Epithelial cell of esophagus (primary cell): ENCODE measurements at regions not wholly inside any gene's neighbourhood (a gene's known extent, or its start where the extent isn't known, plus 50 kb on each side); places are given as distances from the start of the nearest gene placed in this dataset.

Experiments
- DNase-seq: peaks from one replicate; pipeline ENCODE4 v3.0.0; 2010; ENCODE audit warnings: low read depth
- H3K4me3 ChIP-seq: 2 replicates; pipeline ENCODE4 v1.5.1; 2011; ENCODE audit warnings: mild to moderate bottlenecking, low read length, control low read depth
- TF ChIP-seq, protein P1 (sequence below): IDR thresholded peaks from 2 replicates; pipeline ENCODE4 v1.5.1; 2011; ENCODE audit warnings: low read depth, mild to moderate bottlenecking, low read length, control low read depth, inconsistent platforms; ENCODE audit not compliant: insufficient read depth; ENCODE audit errors: missing control alignments

DNA sequence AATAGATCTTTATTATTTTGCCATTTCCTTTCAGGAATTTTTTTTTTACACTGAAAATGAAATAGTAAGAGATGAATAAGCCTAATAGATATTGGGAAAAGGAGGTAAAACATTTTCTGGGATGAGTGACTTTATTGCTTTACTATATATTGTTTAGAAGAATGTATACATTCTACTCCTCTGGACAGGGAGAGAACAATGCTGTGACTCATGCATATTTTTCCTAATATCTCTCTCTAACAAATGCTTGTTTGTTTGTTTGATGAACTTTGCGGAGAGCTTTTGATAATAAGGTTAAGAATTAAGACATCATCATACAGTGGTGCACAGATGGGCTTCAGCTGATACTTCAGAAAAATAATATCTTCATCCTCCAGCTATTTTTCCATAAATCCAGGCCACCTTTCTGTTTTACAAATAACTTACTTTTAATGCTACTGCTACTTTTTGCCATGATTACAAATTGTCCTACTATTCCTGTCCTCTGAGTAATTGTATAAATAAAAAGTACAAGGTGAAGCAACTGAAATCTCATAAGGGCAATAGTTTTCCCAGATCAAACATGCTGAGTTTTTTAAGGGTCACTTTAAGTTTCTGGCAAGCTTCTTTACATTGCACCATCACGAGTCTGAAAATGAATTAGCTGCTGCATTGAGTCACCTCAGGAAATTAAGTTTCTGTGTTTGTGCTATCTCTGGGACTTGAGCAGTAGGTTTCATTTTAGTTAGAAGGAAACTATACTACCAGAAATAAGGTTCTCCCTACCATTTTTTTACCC is 207.3 kb upstream of the POT1 start:
- H3K4me3 ChIP-seq = no peak overlapping the region
- peak; percentile 94 for DNase-seq
- TF ChIP-seq, protein P1, sequence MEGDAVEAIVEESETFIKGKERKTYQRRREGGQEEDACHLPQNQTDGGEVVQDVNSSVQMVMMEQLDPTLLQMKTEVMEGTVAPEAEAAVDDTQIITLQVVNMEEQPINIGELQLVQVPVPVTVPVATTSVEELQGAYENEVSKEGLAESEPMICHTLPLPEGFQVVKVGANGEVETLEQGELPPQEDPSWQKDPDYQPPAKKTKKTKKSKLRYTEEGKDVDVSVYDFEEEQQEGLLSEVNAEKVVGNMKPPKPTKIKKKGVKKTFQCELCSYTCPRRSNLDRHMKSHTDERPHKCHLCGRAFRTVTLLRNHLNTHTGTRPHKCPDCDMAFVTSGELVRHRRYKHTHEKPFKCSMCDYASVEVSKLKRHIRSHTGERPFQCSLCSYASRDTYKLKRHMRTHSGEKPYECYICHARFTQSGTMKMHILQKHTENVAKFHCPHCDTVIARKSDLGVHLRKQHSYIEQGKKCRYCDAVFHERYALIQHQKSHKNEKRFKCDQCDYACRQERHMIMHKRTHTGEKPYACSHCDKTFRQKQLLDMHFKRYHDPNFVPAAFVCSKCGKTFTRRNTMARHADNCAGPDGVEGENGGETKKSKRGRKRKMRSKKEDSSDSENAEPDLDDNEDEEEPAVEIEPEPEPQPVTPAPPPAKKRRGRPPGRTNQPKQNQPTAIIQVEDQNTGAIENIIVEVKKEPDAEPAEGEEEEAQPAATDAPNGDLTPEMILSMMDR = no peak

DNA sequence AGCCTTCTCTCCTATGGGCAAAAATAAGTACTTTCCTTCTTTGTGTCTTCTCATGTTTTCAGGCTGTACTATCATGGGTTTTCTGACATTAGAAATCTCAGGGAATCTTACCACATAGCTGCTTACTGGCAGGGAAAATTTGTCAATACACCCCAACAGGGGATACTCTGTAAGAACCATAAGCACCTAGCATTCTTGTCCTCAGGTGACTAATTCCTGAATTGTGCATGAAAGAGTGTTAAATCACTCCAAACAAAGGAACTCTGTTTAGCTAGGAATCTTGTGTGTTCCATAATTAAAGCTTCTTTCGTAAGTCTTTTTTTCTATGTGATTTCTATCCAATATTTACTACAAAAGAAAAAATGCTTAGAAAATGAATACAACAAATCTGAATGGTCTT is 206.7 kb upstream of the POT1 start:
- peak; percentile 85 for DNase-seq
- TF ChIP-seq, protein P1 = no peak
- H3K4me3 ChIP-seq = no peak overlapping the region

DNA sequence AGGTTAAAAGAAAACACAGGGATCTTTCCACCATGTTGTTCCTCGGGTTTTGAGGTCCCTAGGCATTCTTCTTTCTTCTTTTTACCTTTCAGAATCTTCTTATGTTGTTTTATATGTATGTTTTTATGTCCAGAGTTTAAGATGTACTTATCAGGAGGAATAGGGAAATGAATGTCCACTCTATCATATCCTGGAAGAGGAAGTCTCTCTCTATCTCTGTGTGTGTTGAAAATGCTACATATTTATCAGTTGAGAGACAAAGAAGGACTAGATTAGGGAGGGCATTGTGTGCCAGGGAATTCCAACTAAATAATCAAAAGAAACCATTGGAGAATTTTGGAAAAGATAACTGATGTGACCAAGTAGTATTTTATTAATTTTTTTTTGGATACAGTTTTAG is 200.5 kb upstream of the POT1 start:
- no peak overlapping the region for H3K4me3 ChIP-seq
- no peak for DNase-seq
- TF ChIP-seq, protein P1 = no peak

DNA sequence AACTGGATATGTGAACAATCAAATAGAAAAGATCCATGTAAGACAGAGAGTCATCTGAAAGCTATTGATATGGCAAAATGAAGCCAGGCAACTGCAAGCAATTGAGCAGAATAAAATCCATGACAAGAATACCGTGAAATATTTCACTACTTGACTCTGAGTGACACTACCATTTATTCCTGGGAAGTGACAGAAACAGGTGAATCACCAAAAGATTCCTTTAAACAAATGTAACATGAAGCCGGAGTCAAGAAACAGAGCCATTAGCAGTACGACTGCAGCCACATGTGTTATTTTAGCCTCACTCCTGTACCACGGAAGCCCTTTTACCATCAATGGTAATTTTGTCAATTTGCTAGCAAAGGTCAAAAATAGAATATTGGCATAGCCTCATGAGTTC is 197.7 kb upstream of the POT1 start:
- no peak for DNase-seq
- TF ChIP-seq, protein P1 = no peak

DNA sequence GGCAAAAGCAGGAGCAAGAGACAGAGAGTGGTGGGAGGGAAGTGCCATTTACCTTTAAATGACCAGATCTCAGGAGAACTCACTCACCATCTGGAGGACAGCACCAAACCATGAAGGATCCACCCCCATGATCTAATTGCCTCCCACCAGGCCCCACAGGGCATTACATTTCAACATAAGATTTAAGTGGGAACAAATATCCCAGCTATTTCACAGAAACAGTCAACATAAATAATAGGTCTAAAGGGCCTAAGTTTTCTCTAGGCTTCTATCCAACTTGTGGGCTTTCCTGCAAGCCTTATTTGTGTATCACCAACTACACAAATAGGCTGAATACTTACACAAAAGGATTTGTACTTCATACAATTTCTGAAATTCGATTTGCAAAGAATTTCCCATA is 196.8 kb upstream of the POT1 start:
- no peak for DNase-seq
- TF ChIP-seq, protein P1 = no peak
- no peak overlapping the region for H3K4me3 ChIP-seq

More for the DNA sequence above, 197.7 kb upstream of the POT1 start:
- no peak overlapping the region for H3K4me3 ChIP-seq

DNA sequence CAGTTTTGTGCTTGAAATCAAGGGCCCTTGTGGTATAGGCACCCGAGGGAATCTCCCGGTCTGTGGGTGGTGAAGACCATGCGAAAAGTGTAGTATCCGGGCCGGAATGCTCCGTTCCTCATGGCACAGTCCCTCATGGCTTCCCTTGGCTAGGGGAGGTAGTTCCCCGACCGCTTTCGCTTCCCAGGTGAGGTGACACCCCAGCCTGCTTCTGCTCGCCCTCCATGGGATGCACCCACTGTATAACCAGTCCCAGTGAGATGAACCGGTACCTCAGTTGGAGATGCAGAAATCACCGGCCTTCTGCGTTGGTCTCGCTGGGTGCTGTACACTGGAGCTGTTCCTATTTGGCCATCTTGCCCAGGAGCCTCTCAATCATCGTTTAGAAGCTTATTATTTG is 195.7 kb upstream of the POT1 start:
- TF ChIP-seq, protein P1 = no peak
- no peak overlapping the region for H3K4me3 ChIP-seq
- no peak for DNase-seq

DNA sequence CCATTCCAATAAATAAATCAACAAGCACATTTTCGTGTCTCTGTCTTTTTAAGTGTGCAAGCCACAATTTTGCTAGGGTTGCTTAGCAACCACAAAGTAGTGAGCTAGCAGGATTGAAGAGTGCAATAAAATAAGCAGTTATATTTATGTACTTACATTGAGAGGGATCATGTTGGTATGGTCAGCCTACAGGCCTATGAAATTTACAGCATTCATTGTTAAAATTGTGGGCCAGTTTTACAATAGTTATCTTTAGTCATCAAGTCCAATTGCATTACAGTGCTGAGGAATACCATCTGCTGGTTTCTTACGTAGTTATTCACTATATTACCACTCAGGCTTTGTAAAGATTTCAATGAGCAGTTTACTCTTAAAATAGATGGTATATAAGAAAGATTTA is 192.5 kb upstream of the POT1 start:
- DNase-seq = no peak
- TF ChIP-seq, protein P1 = no peak
- no peak overlapping the region for H3K4me3 ChIP-seq
